HK-2 (cell line): ENCODE measurements at regions not wholly inside any gene's neighbourhood (a gene's known extent, or its start where the extent isn't known, plus 50 kb on each side); places are given as distances from the start of the nearest gene placed in this dataset.

Experiments
- DNase-seq: peaks from one replicate; pipeline ENCODE4 v3.0.0-alpha.2; 2018; ENCODE audit not compliant: unreplicated experiment

DNA sequence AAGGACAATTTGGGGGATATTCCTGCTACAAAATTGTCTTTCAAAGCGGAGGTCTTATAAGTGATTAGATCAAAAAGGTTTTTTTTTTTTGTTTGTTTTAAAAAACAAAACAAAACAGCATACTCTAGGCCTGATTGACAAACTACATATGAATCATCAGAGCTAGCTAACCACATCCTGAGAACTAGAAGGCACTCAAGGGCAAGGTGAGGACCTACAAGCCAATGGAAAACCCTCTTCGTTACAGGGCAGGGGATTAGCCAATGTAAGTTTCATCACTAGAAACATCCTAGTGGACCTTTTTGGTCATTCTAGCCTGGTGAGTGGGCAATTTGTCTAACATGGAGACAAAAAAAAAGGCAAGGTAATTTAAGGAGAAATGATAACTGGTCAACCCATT lies 428.6 kb downstream of the RFC3 start:
- no peak for DNase-seq

DNA sequence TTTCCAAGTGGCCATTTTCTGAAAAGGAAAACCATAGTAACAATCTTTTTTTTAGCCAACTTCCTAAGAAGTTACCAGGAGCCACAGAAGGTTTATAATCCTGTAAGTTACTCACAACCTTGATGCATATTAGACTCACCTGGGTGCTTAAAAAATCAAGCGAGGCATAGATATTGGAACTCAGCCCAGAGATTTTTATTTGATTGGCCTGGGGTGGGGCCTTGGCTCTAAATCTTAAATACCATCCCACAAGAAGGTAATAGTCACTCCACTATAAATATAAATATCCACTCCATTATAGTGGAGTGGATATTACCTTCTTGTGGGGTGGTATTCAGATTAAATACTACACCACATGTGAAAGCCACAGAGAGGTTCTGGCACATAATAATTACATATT lies 429.6 kb downstream of the RFC3 start:
- DNase-seq = no peak

DNA sequence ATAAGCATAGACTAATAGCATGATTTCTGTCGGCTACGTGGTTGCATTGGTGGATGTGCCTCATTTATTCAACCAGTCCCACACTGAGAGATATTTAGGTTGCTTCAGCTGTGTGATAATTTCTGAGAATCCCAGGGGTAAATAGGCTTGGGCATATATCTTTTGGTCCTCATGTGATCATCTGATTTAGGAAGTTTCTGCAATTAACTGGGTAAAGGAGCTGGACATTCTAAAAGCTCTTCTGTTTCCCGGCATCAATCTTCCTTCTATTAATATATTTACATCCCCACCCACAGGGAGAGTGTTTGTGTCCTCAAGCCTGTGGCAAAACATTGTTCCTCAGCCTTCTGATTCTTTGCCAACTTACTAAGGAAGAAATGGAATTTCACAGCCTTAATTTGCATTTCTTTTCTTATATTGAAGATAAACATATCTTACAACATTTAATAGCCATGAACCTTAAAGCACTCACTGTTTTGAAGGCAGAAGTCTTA lies 431.6 kb downstream of the RFC3 start:
- DNase-seq = no peak

DNA sequence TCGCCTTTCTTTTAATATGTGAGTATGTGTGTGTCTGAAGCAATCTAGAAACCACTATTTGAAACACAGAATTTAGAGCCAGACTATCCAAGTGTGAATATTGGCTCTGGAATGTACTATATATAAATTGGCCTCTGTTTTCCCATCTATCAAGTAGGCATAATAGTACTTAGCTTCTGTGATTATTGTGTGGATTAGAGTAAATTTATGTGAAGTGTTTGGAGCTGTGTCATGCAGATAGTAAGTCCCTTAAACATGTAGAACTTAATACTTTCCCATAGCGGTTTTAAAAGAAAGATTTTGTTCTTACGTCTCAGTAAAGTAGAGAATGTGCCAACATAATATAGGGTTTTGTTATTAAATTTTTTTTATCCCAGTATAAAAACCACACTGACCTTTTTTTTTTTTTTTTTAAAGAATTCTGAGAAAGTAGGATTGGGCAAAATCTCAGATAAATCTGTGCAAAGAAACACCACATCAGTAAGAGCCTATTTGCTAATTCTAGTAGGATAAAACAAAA lies 432.3 kb downstream of the RFC3 start:
- no peak for DNase-seq

DNA sequence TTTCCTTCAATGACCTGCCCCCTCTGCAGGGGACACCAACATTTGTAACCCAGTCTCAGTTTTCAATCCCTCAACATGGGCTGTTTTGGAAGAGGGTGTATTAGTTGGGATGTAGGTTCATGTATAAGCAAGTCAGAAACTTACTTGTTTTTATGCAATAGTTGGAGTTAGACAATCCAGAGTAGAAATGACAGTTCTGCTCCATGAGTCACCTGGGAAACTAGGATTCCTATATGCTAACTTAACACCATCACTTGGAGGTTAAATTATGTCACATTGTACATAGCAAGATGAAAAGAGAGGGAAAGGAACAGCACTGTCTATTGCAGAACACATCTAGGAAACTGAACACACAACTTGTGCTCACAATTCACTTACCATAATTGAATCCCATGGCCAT lies 436.4 kb downstream of the RFC3 start:
- DNase-seq = no peak

DNA sequence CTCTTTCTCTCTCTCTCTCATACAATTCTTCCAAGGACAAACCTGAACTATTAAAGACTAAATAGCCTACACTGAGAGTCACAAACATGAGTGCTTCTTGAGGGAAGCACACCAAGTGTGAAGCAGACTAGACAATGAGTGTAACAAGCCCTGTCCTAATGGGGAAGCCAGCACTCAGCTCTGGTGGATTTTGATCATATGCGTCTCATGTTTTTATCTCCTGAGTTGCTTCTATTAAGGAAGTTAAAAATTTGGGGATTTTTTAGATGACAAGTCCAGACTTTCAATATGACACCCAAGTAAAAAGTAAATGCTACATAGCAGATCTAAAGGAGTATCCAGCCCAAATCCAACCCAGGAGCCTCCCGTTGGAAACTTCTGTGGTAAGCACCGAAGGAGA lies 437.8 kb downstream of the RFC3 start:
- no peak for DNase-seq

DNA sequence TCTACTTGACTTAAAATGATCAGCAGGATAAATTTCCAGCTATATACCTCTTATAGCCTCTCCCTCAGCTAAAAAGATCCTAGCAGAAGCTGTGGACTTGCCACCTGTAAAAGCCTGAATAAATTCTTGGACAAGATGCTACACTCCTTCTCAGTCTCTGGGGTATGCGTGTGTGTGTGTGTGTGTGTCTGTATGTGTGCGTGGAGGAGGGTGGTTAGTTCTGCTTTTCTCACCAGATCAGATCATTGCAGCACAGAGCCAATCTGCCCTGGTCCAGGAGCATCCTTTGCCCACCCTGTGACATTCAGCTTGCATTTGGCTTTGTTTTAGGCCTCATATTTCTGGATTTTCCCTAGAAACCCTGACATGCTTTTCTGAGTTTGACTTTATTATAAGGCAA lies 438.3 kb downstream of the RFC3 start:
- DNase-seq = no peak

DNA sequence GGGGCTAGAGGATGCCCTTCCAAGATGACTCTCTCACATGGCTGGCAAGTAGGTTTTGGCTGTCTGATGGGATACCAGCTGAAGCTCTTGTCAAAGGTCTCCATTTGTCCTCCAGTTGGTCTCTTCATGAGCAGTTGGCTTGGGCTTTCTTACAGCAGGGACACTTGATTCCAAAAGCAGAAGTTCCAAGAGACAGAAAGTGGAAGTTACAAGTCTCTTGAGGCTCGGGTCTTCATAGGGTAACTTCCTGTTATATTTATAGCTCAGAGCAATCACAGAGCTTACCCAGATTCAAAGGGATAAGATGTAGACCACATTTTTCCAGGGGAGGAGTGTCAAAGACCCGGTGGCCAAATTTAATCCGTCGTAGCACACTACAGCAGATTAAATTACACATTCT lies 440.0 kb downstream of the RFC3 start:
- no peak for DNase-seq

DNA sequence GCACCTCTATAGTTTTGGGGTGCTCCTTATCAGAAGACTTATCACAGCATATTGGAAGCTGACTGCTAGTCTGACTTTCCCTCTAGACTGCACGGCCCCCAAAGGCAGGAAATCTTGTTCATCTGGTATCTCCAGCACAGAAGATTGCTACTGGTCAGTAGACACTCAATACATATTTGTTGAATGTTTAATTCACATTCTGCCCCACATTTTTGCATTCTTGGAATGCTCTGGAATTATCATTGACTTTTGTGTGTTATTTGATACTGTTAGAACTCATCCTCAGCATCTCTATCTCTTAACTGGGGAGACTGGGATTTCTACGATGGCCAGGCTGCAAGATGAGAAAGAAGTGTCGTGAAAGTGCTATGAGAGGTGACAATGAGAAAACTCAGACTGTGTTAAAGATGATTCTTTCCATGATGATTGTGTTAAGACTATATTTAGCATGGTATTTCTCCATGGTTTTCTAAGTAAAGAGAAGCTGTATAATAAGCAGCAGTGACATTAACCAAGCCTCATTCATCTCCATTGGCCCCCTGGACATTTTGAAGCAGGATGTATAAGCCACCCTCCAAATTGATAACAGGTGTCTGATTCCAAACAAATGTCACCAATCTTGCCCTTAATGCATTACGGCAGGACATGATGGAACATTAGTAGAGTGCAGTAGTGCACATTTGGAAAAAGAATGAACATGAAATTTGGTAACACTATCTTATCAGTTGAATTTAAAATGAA lies 440.9 kb downstream of the RFC3 start:
- no peak for DNase-seq

DNA sequence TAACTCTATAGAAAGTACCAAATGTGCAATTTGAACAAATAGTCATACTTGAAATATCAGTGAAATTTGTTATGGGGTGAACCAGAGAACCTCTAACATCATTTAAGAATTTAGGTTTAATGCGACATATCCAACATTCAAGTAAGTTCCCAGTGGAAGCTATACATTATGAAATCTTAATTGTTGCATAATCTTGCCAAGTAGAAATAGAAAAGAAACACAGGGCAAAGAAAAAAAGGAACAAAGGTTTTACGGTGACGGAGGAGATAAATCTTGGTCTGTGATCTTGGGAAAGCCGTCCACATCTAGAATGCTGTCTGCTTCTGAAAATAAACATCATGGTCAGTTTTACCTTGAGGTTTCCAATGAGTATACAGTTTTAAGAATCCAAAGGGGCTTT lies 445.7 kb downstream of the RFC3 start:
- DNase-seq = no peak

DNA sequence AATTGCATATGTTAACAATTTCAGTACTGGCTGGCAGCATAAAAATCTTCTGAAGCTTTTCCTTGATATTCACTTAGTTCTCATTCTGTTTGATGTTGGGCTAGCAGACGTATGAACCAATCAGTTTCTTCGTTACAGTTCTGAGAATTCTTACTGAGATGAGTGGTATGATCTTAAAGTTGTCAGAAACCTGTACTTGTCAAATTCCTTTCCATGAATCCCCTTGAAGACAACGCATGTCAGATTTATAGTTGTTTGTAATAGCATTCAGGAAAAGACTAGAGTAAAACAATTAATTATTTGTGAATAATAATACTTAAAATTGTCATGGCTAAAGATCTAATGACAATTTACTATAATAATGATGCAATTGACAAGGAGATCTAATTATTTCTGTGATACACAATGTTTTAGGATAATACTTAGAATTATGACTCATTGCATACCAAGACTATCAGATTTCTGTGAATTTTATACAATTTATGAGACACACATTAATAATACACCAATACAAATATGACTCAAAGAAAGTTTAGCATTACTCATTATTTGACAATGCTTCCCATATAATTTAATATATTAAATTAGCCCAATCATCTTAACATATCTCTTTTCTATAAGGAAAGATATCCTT lies 447.2 kb downstream of the RFC3 start:
- no peak for DNase-seq

DNA sequence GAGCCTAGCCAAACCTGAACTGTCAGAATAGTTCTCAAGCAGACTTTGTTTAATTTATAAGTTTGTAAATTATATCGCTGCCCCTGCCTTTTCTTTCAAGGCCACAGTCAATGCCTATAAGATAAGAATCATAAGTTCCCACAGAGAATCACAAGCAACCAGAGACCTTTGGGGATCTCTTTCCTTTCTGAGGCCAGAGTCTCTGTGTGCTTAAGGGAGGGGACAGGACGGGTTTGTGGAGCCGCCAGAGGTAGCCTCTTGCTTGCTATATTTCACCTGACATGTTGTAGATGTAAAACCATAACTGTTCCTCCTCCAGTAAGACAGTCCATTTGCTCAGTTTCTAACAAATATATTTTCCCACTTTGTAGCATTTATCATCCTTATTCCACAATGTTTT lies 458.8 kb downstream of the RFC3 start:
- no peak for DNase-seq

DNA sequence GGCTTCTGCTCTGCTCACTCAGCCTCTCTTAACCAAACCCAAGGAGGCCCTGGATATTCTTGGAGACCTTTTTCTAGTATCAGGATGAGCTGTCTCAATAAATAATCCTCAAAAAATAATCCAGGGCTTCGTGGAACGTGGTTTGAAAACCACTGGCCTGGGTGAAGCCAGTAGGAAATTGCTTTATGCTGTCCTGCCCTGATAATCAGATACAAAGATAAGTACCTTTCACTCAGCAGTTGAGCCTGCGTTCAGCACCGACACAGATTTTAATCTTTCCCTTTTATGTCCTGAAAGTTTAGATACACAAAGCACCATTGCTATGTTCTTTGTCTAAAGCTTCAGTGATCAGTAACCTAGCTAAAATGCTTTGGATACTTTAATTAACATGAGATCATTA lies 460.0 kb downstream of the RFC3 start:
- no peak for DNase-seq

DNA sequence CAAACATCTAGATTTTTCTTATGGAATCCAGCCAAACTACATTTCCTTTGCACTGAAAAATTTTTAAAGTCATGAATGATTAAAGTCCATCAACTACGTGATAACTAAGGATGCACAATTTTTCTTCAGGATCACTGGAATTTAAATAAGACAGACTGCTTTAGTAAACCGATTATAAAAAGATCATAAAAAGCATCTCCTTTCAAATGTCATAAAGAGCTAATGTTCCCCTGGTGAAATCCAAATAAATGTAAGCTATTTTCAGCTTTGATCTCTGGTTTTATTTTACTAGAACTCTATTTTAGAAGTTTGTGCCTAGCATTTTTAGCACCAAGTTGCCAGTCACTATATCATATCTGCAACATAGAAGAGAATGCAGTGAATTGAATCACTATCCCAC lies 460.8 kb downstream of the RFC3 start:
- DNase-seq = no peak

DNA sequence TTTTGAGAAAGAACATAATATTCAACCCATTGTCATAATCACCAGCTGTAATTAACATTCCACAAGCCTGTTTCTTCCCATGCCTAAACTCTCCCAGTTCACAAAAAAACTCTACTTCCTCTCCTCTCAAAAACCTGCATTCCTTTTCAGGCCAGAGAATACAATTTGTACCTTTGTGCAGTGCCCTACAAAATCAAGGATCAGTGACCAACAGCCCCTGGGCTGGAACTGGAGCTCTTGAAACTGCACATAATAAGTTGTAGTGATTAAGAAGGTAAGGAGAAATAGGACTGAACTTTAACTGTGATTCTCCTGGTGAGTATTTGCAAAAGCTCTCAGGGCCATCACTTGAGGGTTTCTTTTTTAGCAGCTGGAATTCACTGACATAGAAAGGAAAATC lies 472.7 kb downstream of the RFC3 start:
- no peak for DNase-seq

DNA sequence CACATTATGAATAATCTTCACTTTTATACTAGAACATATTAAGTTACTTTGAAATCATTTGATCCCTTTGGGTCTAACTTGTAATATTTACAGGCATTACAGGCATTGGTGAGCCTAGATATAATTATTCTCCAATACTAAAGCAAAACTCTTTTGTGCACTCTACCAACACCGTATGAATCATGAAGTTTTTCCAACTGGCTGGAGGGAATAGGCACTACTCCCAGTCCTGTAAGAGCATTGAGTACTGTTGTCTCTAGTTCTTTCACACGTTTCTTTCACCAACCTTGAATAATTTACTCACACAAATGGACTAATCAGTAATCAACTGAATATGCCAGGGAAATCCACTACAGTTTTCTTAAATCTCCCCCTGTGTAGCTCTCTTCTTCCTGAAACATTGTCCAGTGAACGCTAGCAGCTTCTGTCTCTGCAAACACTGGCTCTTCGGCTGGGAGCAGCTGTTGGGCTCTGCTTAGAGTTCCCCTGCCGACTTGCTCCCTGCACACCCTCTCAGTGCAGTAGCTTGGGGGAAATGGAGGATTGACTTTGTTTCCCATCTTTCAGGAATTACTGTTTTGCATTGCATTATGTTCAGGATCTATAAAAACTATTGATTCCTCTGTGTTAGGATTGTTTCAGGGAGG lies 476.7 kb downstream of the RFC3 start:
- no peak for DNase-seq

DNA sequence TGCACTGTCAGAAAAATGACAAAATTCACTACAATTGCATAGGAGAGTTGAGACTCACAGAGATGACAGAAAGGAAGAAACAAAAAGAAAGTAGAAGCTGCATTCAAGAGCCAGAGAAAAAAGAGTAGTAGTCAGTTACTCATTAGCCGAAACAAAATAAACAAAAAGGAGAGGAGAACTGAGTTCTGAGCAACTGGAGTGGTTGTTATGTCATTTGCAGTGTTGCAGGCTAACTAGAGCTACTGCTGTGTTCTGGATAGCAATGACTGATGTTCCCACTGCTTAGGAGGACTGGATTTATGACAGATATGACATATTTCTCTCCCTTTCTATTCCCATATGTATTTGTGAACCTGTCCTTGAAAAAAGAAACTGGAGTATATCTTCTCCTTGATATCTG lies 482.6 kb downstream of the RFC3 start:
- no peak for DNase-seq

DNA sequence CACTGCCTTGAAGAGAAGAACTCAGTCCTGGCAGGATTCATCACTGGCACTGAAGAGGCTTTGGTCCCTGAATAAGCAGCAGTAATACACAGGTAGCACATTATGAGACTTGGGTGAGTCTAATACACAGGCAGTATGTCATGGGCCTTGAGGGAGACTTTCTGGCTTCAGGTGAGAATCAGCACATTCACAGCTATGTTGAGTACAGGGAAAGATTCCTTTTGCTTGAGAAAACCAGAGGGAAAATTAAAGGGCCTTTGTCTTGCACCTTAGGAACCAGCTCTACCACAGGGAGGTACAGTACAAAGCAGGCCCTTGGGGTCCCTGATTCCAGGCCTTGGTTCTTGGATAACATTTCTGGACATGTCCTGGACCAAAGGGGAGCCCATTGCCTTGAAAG lies 484.6 kb downstream of the RFC3 start:
- no peak for DNase-seq

DNA sequence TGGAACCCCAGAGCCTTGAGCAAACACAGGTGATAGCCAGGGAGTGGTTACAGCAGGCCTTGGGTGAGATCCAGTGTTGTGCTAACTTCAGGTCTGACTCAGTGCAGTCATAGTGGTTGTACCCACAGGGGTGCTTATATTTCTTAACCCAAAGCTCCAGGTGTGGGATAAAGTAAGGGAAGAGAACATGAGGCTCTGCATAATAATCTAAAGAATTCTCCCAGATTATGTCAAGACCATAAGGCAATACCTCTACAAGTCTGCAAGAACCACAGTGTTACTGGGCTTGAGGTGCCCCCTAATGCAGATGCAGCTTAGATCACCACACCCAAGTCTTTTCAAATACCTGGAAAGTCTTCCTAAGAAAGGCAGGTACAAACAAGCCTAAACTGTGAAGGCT lies 485.4 kb downstream of the RFC3 start:
- DNase-seq = no peak

DNA sequence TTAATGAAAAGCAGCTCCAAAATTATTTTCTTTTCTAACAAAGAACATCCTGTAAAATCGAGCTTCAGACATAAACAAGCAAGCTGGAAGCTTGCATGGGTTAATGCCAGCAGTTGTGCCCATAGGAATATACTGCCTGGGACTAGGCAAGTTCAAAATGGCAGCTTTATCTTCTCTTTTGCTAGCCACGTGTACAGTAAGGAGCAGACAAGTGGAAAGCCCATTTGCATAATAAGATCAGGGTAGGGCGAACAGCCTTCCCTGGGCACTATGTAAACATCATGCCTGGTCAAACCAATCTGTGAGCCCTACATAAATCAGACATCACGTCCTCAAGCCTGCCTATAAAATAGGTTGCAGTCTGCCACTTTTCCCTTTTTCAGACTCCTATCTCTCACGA lies 489.7 kb downstream of the RFC3 start:
- DNase-seq = no peak

DNA sequence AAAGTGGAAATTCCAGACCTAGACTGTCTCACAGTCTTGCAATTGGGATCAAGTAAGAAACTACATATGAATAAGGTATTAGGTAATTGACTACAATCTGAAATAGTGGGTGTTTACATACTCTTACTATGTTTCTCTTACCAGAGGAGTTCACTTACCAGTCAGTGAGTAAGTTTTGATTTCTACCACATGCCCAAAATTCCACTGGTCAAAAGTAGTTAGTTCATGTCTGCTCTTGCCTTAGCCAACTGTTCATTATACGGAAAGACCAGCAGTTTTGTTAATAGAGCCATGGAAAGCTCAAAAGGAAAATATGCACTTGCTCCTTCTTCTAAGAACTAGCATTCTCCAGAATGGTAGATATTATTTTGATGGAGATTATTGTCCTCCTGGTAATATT lies 490.8 kb downstream of the RFC3 start:
- DNase-seq = no peak

DNA sequence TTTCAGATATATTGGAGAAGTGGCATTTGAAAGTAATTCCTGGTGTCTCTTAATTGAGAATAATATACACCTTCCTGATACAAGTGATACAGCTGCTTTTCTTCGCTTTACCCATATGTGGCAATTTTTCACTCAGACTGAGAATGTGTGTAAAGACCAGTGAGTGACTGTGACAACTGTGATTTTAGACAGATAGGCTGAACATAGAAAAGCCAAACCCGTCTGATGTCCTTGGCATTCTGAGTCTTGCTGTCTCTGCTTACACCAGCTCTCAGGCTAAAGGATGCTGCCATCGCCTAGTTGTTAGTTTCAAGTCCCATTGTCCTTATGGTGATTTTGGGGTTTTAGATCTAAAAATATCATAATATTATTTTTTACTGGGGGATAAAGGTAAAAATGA lies 492.6 kb downstream of the RFC3 start:
- DNase-seq = no peak

DNA sequence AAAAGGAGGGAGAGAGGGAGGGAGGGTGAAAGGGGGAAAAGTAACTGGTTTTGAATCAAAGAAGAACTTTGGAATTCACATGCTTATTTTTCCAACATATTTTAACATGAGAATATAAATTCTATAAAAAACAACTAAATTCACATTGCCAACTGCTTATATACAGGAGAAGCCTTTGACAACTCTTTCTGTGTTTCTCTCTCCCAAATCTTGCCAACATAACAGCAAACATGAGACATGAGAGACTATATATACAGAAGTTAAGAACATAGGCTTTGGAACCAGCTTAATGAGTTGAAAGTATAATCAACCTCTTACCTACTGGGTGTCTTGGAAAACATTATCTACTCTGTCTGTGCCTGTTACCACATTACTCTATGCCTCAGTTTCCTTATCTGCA lies 493.3 kb downstream of the RFC3 start:
- DNase-seq = no peak
